Uterus (tissue), 3 donors: ENCODE measurements at regions not wholly inside any gene's neighbourhood (a gene's known extent, or its start where the extent isn't known, plus 50 kb on each side); places are given as distances from the start of the nearest gene placed in this dataset.
A peak's percentile ranks its signal among the peaks of the same experiment; 100 is the strongest.

Experiments used
- DNase-seq, 2 donors: peaks; one replicate each; pipeline ENCODE4 v3.0.0-alpha.2; 2019 to 2020
- H3K27ac ChIP-seq, 2 donors: fragments of 200-600 bp; sonication (generic); 1 replicate in 1 of 2; 2 replicates in 1 of 2; pipeline ENCODE4 v1.5.1; 2016 to 2018
- H3K27me3 ChIP-seq, 2 donors: fragments of 200-600 bp; sonication (generic); one replicate each; pipeline ENCODE4 v1.5.1; 2018 to 2019; ENCODE audit warnings: control low read depth in 1 of 2
- H3K36me3 ChIP-seq, 2 donors: fragments of 200-600 bp; sonication (generic); one replicate each; pipeline ENCODE4 v1.5.1; 2019; ENCODE audit warnings: control low read depth in 1 of 2
- H3K4me1 ChIP-seq, 2 donors: fragments of 200-600 bp; sonication (generic); one replicate each; pipeline ENCODE4 v1.5.1; 2018 to 2019; ENCODE audit warnings: control low read depth in 1 of 2
- H3K4me3 ChIP-seq, 2 donors: fragments of 200-600 bp; sonication (generic); 1 replicate in 1 of 2; 2 replicates in 1 of 2; pipeline ENCODE4 v1.5.1; 2018 to 2019; ENCODE audit warnings: mild to moderate bottlenecking in 1 of 2
- H3K9me3 ChIP-seq, 2 donors: fragments of 200-600 bp; sonication (generic); one replicate each; pipeline ENCODE4 v1.5.1; 2019; ENCODE audit warnings: control low read depth in 1 of 2
- POLR2A ChIP-seq, 2 donors: fragments of 450-650 bp; IDR thresholded peaks; one replicate each; pipeline ENCODE4 v1.6.1; 2016; ENCODE audit warnings: antibody characterized with exemption in 2 of 2, mild to moderate bottlenecking in 1 of 2, moderate library complexity in 1 of 2
- intact Hi-C: fragments of 100-400 bp; cut with DNase I; formaldehyde crosslinking; loops from one replicate; pipeline ENCODE4 v1.15.1; 2023; ENCODE audit warnings: low total_unique reads
- TF ChIP-seq, protein P1 (sequence below), 4 experiments: fragments of 200-600 bp in 2 of 4; fragments of 450-650 bp in 2 of 4; sonication (generic) in 2 of 4; IDR thresholded peaks; one replicate each; pipeline ENCODE4 v1.5.1; 2016 to 2019; ENCODE audit warnings: antibody characterized with exemption in 4 of 4, mild to moderate bottlenecking in 2 of 4, moderate library complexity in 1 of 4
- donor health status: DM: yes; HTN: yes; CAD: no.

DNA sequence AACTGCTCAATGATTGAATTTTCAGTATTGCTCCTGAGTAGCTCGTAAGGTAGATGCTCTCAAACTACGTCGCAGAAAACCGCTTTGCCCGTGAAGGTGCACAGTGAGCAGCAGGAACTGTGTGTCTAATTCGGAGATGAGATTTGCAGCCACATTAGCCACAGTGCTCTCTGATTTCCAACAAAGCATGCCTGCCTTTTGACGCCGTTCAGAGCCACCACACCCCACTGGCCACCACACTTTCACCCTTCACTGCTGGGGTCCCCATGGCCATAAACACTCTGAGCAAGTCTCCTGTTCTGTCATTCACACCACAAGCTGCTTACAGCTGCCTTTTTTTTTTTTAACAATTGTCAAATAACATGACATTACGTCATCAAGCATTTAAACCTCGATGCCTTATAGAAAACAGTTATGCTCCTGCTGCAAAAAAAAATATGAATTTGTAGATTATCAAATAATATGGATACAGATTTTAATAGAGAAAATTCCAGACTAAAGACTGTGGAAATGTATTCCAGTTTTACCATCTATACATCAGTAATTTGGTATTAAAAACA lies 578.8 kb upstream of the PFKP start:
- no peaks in the 10 kb centered on the region for H3K36me3 ChIP-seq
- intact Hi-C loops: no loop called here

DNA sequence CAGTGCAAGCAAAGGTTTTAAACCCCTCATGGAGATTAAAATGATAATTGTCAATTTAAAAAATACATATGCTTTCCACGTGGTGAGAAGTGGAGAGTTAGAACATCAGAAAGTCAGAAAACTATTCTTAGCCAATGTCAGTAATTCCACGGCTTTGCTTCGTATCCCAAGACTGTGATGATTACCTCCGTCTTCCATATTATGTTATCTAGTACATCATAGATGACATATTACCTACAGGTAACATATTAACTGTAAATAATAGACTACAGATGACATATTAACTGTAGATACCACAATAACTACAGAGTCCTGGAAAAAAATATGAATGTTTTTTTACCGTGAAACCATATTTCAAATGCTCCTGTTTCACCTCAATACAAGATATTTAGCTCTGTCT lies 579.4 kb upstream of the PFKP start:
- Histone ChIP-seq H3K36me3 (no peaks in the 10 kb centered on the region), H3K9me3 (no peaks in the 10 kb centered on the region), H3K4me1 (no peaks in the 10 kb centered on the region), H3K4me3 (no peak overlapping the region), H3K27ac (no peak overlapping the region), H3K27me3 (no peaks in the 10 kb centered on the region)
- intact Hi-C loops: no loop called here
- TF ChIP-seq POLR2A (IDR thresholded peaks at IDR 0.05): no peak
- no peak for DNase-seq

More for the DNA sequence above, 578.8 kb upstream of the PFKP start:
- no peak overlapping the region for H3K4me3 ChIP-seq
- no peaks in the 10 kb centered on the region for H3K27me3 ChIP-seq
- no peaks in the 10 kb centered on the region for H3K4me1 ChIP-seq
- H3K9me3 ChIP-seq: no peaks in the 10 kb centered on the region
- DNase-seq: no peak
- H3K27ac ChIP-seq: no peak overlapping the region
- TF ChIP-seq POLR2A (IDR thresholded peaks at IDR 0.05): no peak
- TF ChIP-seq, protein P1, sequence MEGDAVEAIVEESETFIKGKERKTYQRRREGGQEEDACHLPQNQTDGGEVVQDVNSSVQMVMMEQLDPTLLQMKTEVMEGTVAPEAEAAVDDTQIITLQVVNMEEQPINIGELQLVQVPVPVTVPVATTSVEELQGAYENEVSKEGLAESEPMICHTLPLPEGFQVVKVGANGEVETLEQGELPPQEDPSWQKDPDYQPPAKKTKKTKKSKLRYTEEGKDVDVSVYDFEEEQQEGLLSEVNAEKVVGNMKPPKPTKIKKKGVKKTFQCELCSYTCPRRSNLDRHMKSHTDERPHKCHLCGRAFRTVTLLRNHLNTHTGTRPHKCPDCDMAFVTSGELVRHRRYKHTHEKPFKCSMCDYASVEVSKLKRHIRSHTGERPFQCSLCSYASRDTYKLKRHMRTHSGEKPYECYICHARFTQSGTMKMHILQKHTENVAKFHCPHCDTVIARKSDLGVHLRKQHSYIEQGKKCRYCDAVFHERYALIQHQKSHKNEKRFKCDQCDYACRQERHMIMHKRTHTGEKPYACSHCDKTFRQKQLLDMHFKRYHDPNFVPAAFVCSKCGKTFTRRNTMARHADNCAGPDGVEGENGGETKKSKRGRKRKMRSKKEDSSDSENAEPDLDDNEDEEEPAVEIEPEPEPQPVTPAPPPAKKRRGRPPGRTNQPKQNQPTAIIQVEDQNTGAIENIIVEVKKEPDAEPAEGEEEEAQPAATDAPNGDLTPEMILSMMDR (IDR thresholded peaks at IDR 0.05): no peak

DNA sequence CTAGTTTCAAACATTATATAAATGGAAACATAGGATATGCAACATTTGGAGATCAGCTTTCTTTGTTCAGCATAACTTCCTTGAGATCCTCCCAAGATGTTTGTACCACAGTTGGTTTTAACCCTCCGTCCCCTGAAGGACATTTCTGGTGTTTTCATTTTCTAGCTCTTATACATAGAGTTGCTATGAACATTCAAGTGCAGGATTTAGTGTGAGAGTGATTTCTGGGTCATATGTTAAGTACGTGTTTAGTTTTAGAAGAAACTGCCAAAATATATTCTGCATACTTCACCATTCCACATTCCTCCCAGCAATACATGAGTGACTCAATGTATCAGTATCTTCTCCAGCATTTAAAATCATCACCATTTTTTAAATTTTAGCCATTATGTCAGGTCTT lies 588.7 kb upstream of the PFKP start:
- intact Hi-C loops: no loop called here
- H3K4me3 ChIP-seq: no peak overlapping the region
- no peaks in the 10 kb centered on the region for H3K36me3 ChIP-seq
- no peaks in the 10 kb centered on the region for H3K4me1 ChIP-seq
- DNase-seq: no peak
- no peak for TF ChIP-seq POLR2A (IDR thresholded peaks at IDR 0.05)
- TF ChIP-seq, protein P1 (IDR thresholded peaks at IDR 0.05): no peak
- no peaks in the 10 kb centered on the region for H3K9me3 ChIP-seq
- H3K27ac ChIP-seq: no peak overlapping the region
- H3K27me3 ChIP-seq: no peaks in the 10 kb centered on the region

DNA sequence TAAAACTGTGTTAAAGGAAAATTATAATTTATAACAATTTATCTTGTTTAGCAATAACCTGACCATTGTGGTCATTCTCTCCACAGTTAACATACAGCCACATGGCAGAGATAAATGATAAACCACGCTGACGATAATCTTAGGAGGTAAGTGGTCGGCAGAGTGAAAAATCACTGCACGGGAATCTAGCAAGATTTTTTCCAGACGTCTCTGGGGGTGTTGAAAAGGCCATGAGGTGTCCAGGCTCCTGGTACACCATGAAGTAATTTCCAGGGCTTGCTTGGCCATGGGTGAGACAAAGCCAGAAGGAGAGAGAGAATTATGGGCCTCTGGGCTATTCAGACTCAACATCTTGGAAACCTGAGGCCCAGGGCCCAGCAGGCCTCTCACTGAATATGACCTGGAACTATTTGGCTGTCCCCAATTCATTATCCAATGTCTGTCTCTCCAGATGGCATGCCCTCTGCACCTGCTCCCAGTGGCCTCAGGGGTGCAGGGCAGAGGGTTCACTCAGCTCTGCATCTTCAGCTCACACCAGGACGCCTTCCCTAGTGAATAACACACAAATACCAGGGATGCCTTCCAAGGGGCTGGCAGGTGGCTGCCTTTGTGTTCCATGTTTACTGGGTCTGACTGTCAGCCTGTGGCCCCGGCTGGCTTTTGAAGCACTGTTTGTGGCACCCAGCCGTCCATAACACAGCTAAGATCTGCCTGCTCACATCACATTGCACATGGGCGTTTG lies 590.4 kb upstream of the PFKP start:
- no peak for DNase-seq
- TF ChIP-seq, protein P1 (IDR thresholded peaks at IDR 0.05): no peak
- no peak for TF ChIP-seq POLR2A (IDR thresholded peaks at IDR 0.05)
- H3K4me3 ChIP-seq: no peak overlapping the region
- no peaks in the 10 kb centered on the region for H3K4me1 ChIP-seq
- no peaks in the 10 kb centered on the region for H3K27me3 ChIP-seq
- H3K9me3 ChIP-seq: no peaks in the 10 kb centered on the region
- intact Hi-C loops: no loop called here
- H3K27ac ChIP-seq: peak overlapping the region in 1 of 2 donors; percentile 39
- H3K36me3 ChIP-seq: no peaks in the 10 kb centered on the region

DNA sequence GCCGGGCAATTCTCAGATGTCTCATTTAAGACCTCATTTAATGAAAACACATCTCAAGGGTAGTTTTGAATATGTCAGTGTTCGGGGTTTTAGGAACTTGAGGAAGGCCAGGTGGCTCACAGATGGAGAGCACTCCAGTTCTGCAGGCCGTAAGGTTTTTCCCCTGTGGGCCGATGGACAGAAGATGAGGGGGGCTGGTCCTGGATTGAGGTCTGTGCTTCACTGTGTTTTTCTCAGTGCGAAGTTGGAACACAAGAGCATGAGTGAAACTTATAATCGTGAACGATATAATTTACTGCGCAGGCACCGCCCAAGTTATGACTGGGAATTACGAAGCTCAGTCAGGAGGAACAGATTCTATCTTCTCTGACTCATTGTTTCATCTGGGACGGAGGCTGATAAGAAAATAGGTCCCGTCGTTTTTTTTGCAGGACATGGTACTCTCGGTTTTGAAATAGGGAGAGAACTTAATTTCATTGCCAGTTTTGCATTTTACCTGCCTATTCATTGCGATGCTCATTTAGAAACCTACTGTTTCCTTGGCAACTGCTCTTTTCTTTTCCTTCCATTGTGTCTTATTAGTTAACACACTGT lies 591.0 kb upstream of the PFKP start:
- Histone ChIP-seq H3K4me3 (no peak overlapping the region), H3K27me3 (no peaks in the 10 kb centered on the region), H3K27ac (peak overlapping the region; percentile 46 to 62), H3K9me3 (no peaks in the 10 kb centered on the region), H3K4me1 (no peaks in the 10 kb centered on the region), H3K36me3 (no peaks in the 10 kb centered on the region)
- intact Hi-C loops: no loop called here
- TF ChIP-seq POLR2A (IDR thresholded peaks at IDR 0.05): no peak
- peak; percentile 30 to 42 for DNase-seq

DNA sequence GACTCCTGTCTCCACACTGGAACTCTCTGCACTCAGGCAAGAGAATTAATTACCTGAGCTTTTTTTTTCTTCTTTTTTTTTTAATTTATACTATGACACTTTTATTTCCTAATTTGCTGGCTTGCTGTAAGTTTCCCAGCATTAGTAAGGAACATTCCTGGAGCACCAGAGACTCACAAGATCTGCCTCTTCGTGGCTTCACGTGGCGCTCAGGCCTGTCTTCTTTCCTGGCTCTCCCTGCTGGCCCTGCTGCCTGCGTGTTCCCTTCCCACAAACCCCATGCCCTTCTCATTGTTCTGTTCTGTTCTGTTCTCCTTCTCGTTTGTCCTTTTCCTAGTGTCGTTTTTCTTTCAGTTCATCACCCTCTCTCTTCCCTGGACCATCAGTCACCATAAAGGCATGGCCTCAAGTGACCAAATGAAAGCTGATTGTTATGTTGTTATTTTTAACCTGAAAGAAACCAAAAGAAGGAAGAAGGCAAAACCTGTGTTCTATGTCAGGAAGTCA lies 591.6 kb upstream of the PFKP start:
- no peaks in the 10 kb centered on the region for H3K4me1 ChIP-seq
- no peaks in the 10 kb centered on the region for H3K36me3 ChIP-seq
- peak overlapping the region; percentile 46 to 62 for H3K27ac ChIP-seq
- H3K9me3 ChIP-seq: no peaks in the 10 kb centered on the region
- intact Hi-C loops: no loop called here
- H3K27me3 ChIP-seq: no peaks in the 10 kb centered on the region
- no peak overlapping the region for H3K4me3 ChIP-seq
- peak; percentile 33 to 50 for DNase-seq
- TF ChIP-seq POLR2A (IDR thresholded peaks at IDR 0.05): no peak
- TF ChIP-seq, protein P1 (IDR thresholded peaks at IDR 0.05): no peak
